ELR (cell line): ENCODE measurements at regions not wholly inside any gene's neighbourhood (a gene's known extent, or its start where the extent isn't known, plus 50 kb on each side); places are given as distances from the start of the nearest gene placed in this dataset.
"Not testable (repeated sequence)": the region's sequence is repeated elsewhere in the genome, so short reads cannot be mapped to it uniquely, and the experiment has no call there.

ENCODE experiments used
- DNase-seq: peaks from one replicate; pipeline ENCODE4 v3.0.0-alpha.2; 2015; ENCODE audit warnings: low read depth

GRCh38 chr4:26242451-26242850 is 78.4 kb upstream of the RBPJ start:
- DNase-seq: peak; percentile 61

- not testable (repeated sequence) for DNase-seq
Measured at GRCh38 chr4:26244138-26244537, 76.7 kb upstream of the RBPJ start.

- DNase-seq: no peak
Measured at GRCh38 chr4:26248647-26249046, 72.2 kb upstream of the RBPJ start.

GRCh38 chr4:26252349-26253025 is 68.3 kb upstream of the RBPJ start:
- peak; percentile 66 for DNase-seq

GRCh38 chr4:26253968-26254367 is 66.8 kb upstream of the RBPJ start:
- no peak for DNase-seq

GRCh38 chr4:26255989-26256388 is 64.8 kb upstream of the RBPJ start:
- no peak for DNase-seq

GRCh38 chr4:26257444-26257843 is 63.4 kb upstream of the RBPJ start:
- DNase-seq: not testable (repeated sequence)

GRCh38 chr4:26257850-26258249 is 63.0 kb upstream of the RBPJ start:
- no peak for DNase-seq

- DNase-seq: no peak
Measured at GRCh38 chr4:26260571-26260970, 60.2 kb upstream of the RBPJ start.

GRCh38 chr4:26261405-26261804 is 59.4 kb upstream of the RBPJ start:
- DNase-seq: no peak

GRCh38 chr4:26263165-26263564 is 57.6 kb upstream of the RBPJ start:
- DNase-seq: no peak

- DNase-seq: no peak
Measured at GRCh38 chr4:26264109-26264508, 56.7 kb upstream of the RBPJ start.

- no peak for DNase-seq
Measured at GRCh38 chr4:26267087-26267486, 53.7 kb upstream of the RBPJ start.

GRCh38 chr4:26268246-26268645 is 52.6 kb upstream of the RBPJ start:
- DNase-seq: peak; percentile 53

- DNase-seq: no peak
Measured at GRCh38 chr4:26269038-26269437, 51.8 kb upstream of the RBPJ start.
